A549 (cell line): ENCODE measurements at regions not wholly inside any gene's neighbourhood (a gene's known extent, or its start where the extent isn't known, plus 50 kb on each side); places are given as distances from the start of the nearest gene placed in this dataset.

Experiments
- ATAC-seq, 2 experiments: fragments of 200-7000 bp in 1 of 2; fragments of >200 bp in 1 of 2; cut with Nextera tagmentation in 1 of 2; cut with Tn5 transposase in 1 of 2; 3 replicates each; pipeline versions ENCODE4 v1.8.0 to v1.9.1; 2018 to 2020; ENCODE audit warnings: mild to moderate bottlenecking in 1 of 2, moderate library complexity in 1 of 2
- CTCF ChIA-PET: fragments of 300-600 bp; sonication (Branson Sonifier 250); formaldehyde crosslinking; extraction: SDS; loops from one replicate; lab custom pipeline; 2021; ENCODE audit warnings: antibody characterized with exemption, inconsistent platforms; lab: Yijun Ruan, JAX
- POLR2A ChIA-PET: fragments of 350-600 bp; formaldehyde crosslinking; extraction: SDS; loops from one replicate; lab custom pipeline; 2021; ENCODE audit warnings: antibody characterized with exemption, inconsistent platforms; lab: Yijun Ruan, JAX
- DNase-seq, 2 experiments: peaks; one replicate each; pipeline versions ENCODE4 v3.0.0 to v3.0.0-alpha.2; 2011 to 2016; ENCODE audit warnings: low read depth in 1 of 2, low spot score in 1 of 2
- FAIRE-seq: peaks from 2 replicates; lab custom pipeline; 2011; peaks lifted over from hg19 to GRCh38; lab: Jason Lieb, UNC
- H3K27ac ChIP-seq, 2 experiments: fragments of >200 bp; sonication (Bioruptor Twin); formaldehyde crosslinking; 3 replicates each; pipeline ENCODE4 v1.5.1; 2016 to 2017
- H3K4me1 ChIP-seq: fragments of >200 bp; sonication (Bioruptor Twin); formaldehyde crosslinking; 3 replicates; pipeline ENCODE4 v1.6.1; 2016
- H3K4me2 ChIP-seq: fragments of >200 bp; sonication (Bioruptor Twin); formaldehyde crosslinking; 3 replicates; pipeline ENCODE4 v1.6.1; 2016
- H3K4me3 ChIP-seq: fragments of >200 bp; sonication (Bioruptor Twin); formaldehyde crosslinking; 3 replicates; pipeline ENCODE4 v1.5.1; 2016
- H3K9me3 ChIP-seq: fragments of >200 bp; sonication (Bioruptor Twin); formaldehyde crosslinking; 3 replicates; pipeline ENCODE4 v1.6.1; 2016
- CBX2 ChIP-seq: fragments of 200-600 bp; sonication (generic); IDR thresholded peaks from 2 replicates; pipeline ENCODE4 v1.6.1; 2016; ENCODE audit warnings: low read depth, mild to moderate bottlenecking, borderline replicate concordance
- CBX8 ChIP-seq: fragments of 200-600 bp; sonication (generic); IDR thresholded peaks from 2 replicates; pipeline ENCODE4 v1.6.1; 2016
- EHF ChIP-seq: fragments of 250-450 bp; sonication (Bioruptor Pico); IDR thresholded peaks from 2 replicates; pipeline ENCODE4 v1.5.0; 2020; ENCODE audit warnings: mild to moderate bottlenecking
- EHMT2 ChIP-seq: fragments of 200-600 bp; sonication (generic); IDR thresholded peaks from 2 replicates; pipeline ENCODE4 v1.6.1; 2016; ENCODE audit warnings: antibody characterized with exemption, low read depth, mild to moderate bottlenecking, moderate library complexity
- EP300 ChIP-seq, 2 experiments: fragments of >200 bp; sonication (Bioruptor Twin); formaldehyde crosslinking; IDR thresholded peaks; 2 replicates in 1 of 2; 3 replicates in 1 of 2; pipeline ENCODE4 v1.6.1; 2016 to 2017
- ESRRA ChIP-seq: fragments of 150-350 bp; IDR thresholded peaks from 2 replicates; pipeline ENCODE4 v1.6.1; 2014; ENCODE audit warnings: mild to moderate bottlenecking, low read length, borderline replicate concordance
- GATA3 ChIP-seq: IDR thresholded peaks from 2 replicates; pipeline ENCODE4 v1.6.1; 2012; ENCODE audit warnings: borderline replicate concordance
- HES2 ChIP-seq: fragments of >200 bp; sonication (Bioruptor Twin); formaldehyde crosslinking; IDR thresholded peaks from 2 replicates; pipeline ENCODE4 v1.6.1; 2016
- HOXA7 ChIP-seq: fragments of 250-450 bp; sonication (Bioruptor Pico); IDR thresholded peaks from 2 replicates; pipeline ENCODE4 v1.5.0; 2020; ENCODE audit warnings: mild to moderate bottlenecking, moderate library complexity
- HOXB13 ChIP-seq: fragments of 250-450 bp; sonication (Bioruptor Pico); IDR thresholded peaks from 2 replicates; pipeline ENCODE4 v1.5.0; 2020; ENCODE audit warnings: low read depth, mild to moderate bottlenecking, moderate library complexity
- HOXB5 ChIP-seq: fragments of 250-450 bp; sonication (Bioruptor Pico); IDR thresholded peaks from 2 replicates; pipeline ENCODE4 v1.5.0; 2020; ENCODE audit warnings: mild to moderate bottlenecking, moderate library complexity
- JUN ChIP-seq, 2 experiments: fragments of >200 bp; sonication (Bioruptor Twin); formaldehyde crosslinking; IDR thresholded peaks; 2 replicates in 1 of 2; 3 replicates in 1 of 2; pipeline ENCODE4 v1.6.1; 2016 to 2017
- KDM5A ChIP-seq: fragments of 200-600 bp; sonication (generic); IDR thresholded peaks from 2 replicates; pipeline ENCODE4 v1.6.1; 2016; ENCODE audit warnings: antibody characterized with exemption, mild to moderate bottlenecking
- MAFK ChIP-seq: fragments of 450-650 bp; IDR thresholded peaks from 2 replicates; pipeline ENCODE4 v1.6.1; 2014; ENCODE audit not compliant: partially characterized antibody
- MAZ ChIP-seq: fragments of 150-350 bp; IDR thresholded peaks from 2 replicates; pipeline ENCODE4 v1.6.1; 2014; ENCODE audit warnings: antibody characterized with exemption, low read depth, low read length, borderline replicate concordance
- NPAS2 ChIP-seq: fragments of 250-450 bp; sonication (Bioruptor Pico); IDR thresholded peaks from 2 replicates; pipeline ENCODE4 v1.8.0; 2022; ENCODE audit warnings: mild to moderate bottlenecking, moderate library complexity, borderline replicate concordance
- PHF8 ChIP-seq: fragments of 200-600 bp; sonication (generic); IDR thresholded peaks from 2 replicates; pipeline ENCODE4 v1.6.1; 2016; ENCODE audit warnings: low read depth, mild to moderate bottlenecking, antibody characterized with exemption, moderate library complexity, borderline replicate concordance
- POLR2A ChIP-seq: IDR thresholded peaks from 2 replicates; pipeline ENCODE4 v1.6.1; 2012; ENCODE audit warnings: mild to moderate bottlenecking, low read length
- RARB ChIP-seq: fragments of 250-450 bp; sonication (Bioruptor Pico); IDR thresholded peaks from 2 replicates; pipeline ENCODE4 v1.8.0; 2021; ENCODE audit warnings: mild to moderate bottlenecking, moderate library complexity
- RCOR1 ChIP-seq: fragments of 150-350 bp; IDR thresholded peaks from 2 replicates; pipeline ENCODE4 v1.6.1; 2014; ENCODE audit warnings: antibody characterized with exemption, low read length, low read depth
- TFCP2L1 ChIP-seq: fragments of 250-450 bp; sonication (Bioruptor Pico); IDR thresholded peaks from 2 replicates; pipeline ENCODE4 v1.5.0; 2021; ENCODE audit warnings: mild to moderate bottlenecking
- ZFP36 ChIP-seq: fragments of 450-650 bp; IDR thresholded peaks from 2 replicates; pipeline ENCODE4 v1.6.1; 2014; ENCODE audit warnings: borderline replicate concordance; ENCODE audit not compliant: partially characterized antibody
- ZSCAN20 ChIP-seq: fragments of 250-450 bp; sonication (Bioruptor Pico); IDR thresholded peaks from 2 replicates; pipeline ENCODE4 v1.8.0; 2022; ENCODE audit warnings: mild to moderate bottlenecking, moderate library complexity
- WGBS: methylation state at CpG from one replicate; pipeline ENCODE4 v1.1.6; 2017; ENCODE audit errors: missing lambda C conversion rate; 5-methylcytosine and 5-hydroxymethylcytosine counted together
- TF ChIP-seq, protein P1 (sequence below): fragments of >200 bp; sonication (Bioruptor Twin); formaldehyde crosslinking; IDR thresholded peaks from 3 replicates; pipeline ENCODE4 v1.5.1; 2016
- TF ChIP-seq, protein P2 (sequence below): IDR thresholded peaks from 2 replicates; pipeline ENCODE4 v1.6.1; 2012
- TF ChIP-seq, protein P3 (sequence below): IDR thresholded peaks from 2 replicates; pipeline ENCODE4 v1.6.1; 2012; ENCODE audit warnings: low read depth, borderline replicate concordance
- TF ChIP-seq, protein P4 (sequence below): IDR thresholded peaks from 2 replicates; pipeline ENCODE4 v1.6.1; 2012

- WGBS = 90% methylated on average over 10 of the region's 10 CpGs
- CTCF ChIA-PET = interaction anchor here (0.6 to 4.8 kb wide), 9 partner anchors 10 to 345 kb away, joined by 3 to 38 read pairs (median 3); no protein-coding TSS in a partner anchor
- POLR2A ChIA-PET = no interaction called here
- Histone ChIP-seq H3K4me1 (peaks cover 12% of the 10 kb centered on the region), H3K4me2 (no peak overlapping the region)
- DNase-seq (no peak), ATAC-seq (no peak), FAIRE-seq (no peak)
- no peak for TF ChIP-seq JUN (IDR thresholded peaks at IDR 0.05)
- TF ChIP-seq POLR2A = no peak
- TF ChIP-seq HOXB5 (CRISPR knock-in tag) = no peak
- no peak for TF ChIP-seq PHF8
- TF ChIP-seq ESRRA = no peak
- no peak for TF ChIP-seq RCOR1
- no peak for TF ChIP-seq EHMT2
- TF ChIP-seq MAZ = no peak
- TF ChIP-seq, protein P1, sequence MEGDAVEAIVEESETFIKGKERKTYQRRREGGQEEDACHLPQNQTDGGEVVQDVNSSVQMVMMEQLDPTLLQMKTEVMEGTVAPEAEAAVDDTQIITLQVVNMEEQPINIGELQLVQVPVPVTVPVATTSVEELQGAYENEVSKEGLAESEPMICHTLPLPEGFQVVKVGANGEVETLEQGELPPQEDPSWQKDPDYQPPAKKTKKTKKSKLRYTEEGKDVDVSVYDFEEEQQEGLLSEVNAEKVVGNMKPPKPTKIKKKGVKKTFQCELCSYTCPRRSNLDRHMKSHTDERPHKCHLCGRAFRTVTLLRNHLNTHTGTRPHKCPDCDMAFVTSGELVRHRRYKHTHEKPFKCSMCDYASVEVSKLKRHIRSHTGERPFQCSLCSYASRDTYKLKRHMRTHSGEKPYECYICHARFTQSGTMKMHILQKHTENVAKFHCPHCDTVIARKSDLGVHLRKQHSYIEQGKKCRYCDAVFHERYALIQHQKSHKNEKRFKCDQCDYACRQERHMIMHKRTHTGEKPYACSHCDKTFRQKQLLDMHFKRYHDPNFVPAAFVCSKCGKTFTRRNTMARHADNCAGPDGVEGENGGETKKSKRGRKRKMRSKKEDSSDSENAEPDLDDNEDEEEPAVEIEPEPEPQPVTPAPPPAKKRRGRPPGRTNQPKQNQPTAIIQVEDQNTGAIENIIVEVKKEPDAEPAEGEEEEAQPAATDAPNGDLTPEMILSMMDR = no peak
- TF ChIP-seq, all 56 proteins: peak for 0
- Histone ChIP-seq H3K4me3 (no peak overlapping the region), H3K9me3 (no peaks in the 10 kb centered on the region), H3K27ac (peak overlapping the region in 1 of 2 experiments; percentile 29; a peak in 1 of 6 replicates)
Measured at GRCh38 chr15:66959066-66959465, 106.3 kb upstream of the SMAD3 start.

DNA sequence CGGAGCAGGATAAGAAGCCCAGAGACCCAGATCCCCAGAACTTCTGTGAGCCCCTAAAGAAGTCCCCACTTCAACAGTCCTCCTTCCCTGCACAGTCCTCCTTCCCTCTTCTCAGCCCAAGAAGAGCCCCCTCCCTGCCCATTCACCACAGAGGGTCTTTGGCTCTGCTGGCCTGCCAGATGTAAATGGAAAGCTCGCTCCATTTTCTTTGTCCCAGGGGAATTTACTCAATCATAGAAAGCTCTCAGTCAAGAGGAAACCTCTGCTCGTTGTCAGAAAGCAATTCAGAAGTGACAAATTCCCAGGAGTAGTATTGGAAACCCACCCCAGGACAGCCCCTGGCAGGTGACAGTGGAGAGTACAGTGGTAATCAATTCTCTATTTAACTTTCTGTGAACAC is 105.5 kb upstream of the SMAD3 start:
- TF ChIP-seq, protein P2, sequence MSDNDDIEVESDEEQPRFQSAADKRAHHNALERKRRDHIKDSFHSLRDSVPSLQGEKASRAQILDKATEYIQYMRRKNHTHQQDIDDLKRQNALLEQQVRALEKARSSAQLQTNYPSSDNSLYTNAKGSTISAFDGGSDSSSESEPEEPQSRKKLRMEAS = no peak
- TF ChIP-seq KDM5A = no peak
- no peak for TF ChIP-seq RARB (CRISPR knock-in tag)
- no peak for TF ChIP-seq HOXA7 (CRISPR knock-in tag)
- no peak for TF ChIP-seq CBX8
- TF ChIP-seq TFCP2L1 (CRISPR knock-in tag) = no peak
- TF ChIP-seq MAFK = no peak
- TF ChIP-seq HOXB13 (CRISPR knock-in tag) = no peak
- TF ChIP-seq ZFP36 = no peak
- no peak for TF ChIP-seq EHF
- no peak for TF ChIP-seq GATA3
- TF ChIP-seq JUN (IDR thresholded peaks at IDR 0.05) = no peak
- TF ChIP-seq, protein P3, sequence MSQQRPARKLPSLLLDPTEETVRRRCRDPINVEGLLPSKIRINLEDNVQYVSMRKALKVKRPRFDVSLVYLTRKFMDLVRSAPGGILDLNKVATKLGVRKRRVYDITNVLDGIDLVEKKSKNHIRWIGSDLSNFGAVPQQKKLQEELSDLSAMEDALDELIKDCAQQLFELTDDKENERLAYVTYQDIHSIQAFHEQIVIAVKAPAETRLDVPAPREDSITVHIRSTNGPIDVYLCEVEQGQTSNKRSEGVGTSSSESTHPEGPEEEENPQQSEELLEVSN = no peak
- TF ChIP-seq, protein P1 = no peak
- TF ChIP-seq, all 56 proteins: peak for 0
- Histone ChIP-seq H3K9me3 (no peaks in the 10 kb centered on the region), H3K4me3 (no peak overlapping the region), H3K4me1 (peaks cover 12% of the 10 kb centered on the region), H3K27ac (peak overlapping the region in 1 of 2 experiments; percentile 29; a peak in 2 of 6 replicates), H3K4me2 (no peak overlapping the region)
- ATAC-seq = no peak
- ChIA-PET POLR2A (no interaction called here), CTCF (interaction anchor here (0.6 to 4.8 kb wide), 9 partner anchors 11 to 344 kb away, joined by 3 to 38 read pairs (median 3); no protein-coding TSS in a partner anchor)
- 75% methylated on average over 3 of the region's 3 CpGs for WGBS
- FAIRE-seq = no peak
- no peak for DNase-seq

DNA sequence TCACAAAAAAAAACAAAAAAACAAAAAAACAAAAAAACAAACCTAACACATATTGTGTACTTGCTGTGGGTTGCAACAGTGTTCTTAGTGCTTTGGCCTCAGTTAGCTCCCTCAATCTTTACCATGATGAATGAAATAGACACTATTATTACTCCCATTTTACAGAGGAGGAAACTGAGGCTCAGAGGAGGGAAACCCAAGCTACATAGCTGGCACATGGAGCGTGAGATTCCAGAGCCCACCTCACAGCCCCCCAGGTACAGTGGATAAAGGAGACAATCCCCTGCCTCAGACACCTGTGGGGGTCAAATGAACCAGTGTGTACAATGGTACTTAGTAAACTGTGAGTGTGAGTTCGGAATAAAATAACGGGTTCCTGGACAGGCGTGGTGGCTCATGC is 104.9 kb upstream of the SMAD3 start:
- H3K4me1 ChIP-seq = peaks cover 12% of the 10 kb centered on the region
- H3K4me2 ChIP-seq = no peak overlapping the region
- H3K9me3 ChIP-seq = no peaks in the 10 kb centered on the region
- H3K4me3 ChIP-seq = no peak overlapping the region
- CTCF ChIA-PET = interaction anchor here (0.6 to 4.8 kb wide), 7 partner anchors 14 to 344 kb away, joined by 3 to 38 read pairs (median 3); no protein-coding TSS in a partner anchor
- FAIRE-seq = no peak
- no peak overlapping the region for H3K27ac ChIP-seq
- no peak for DNase-seq
- POLR2A ChIA-PET = no interaction called here
- 91% methylated on average over 4 of the region's 4 CpGs for WGBS
- no peak for ATAC-seq
- no peak for TF ChIP-seq NPAS2 (CRISPR knock-in tag)
- TF ChIP-seq HOXB5 (CRISPR knock-in tag) = no peak
- TF ChIP-seq, protein P1 = no peak
- TF ChIP-seq EP300 (IDR thresholded peaks at IDR 0.05) = no peak
- TF ChIP-seq POLR2A = no peak
- TF ChIP-seq ESRRA = no peak
- TF ChIP-seq, protein P4, sequence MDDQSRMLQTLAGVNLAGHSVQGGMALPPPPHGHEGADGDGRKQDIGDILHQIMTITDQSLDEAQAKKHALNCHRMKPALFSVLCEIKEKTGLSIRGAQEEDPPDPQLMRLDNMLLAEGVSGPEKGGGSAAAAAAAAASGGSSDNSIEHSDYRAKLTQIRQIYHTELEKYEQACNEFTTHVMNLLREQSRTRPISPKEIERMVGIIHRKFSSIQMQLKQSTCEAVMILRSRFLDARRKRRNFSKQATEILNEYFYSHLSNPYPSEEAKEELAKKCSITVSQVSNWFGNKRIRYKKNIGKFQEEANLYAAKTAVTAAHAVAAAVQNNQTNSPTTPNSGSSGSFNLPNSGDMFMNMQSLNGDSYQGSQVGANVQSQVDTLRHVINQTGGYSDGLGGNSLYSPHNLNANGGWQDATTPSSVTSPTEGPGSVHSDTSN = no peak
- TF ChIP-seq CBX2 = no peak
- no peak for TF ChIP-seq ZSCAN20 (CRISPR knock-in tag)
- no peak for TF ChIP-seq HES2
- TF ChIP-seq GATA3 = no peak
